Chondrocyte (in vitro differentiated cells): ENCODE measurements at regions not wholly inside any gene's neighbourhood (a gene's known extent, or its start where the extent isn't known, plus 50 kb on each side); places are given as distances from the start of the nearest gene placed in this dataset.

ENCODE experiments used
- DNase-seq: peaks from one replicate; pipeline ENCODE4 v3.0.0; 2021; ENCODE audit warnings: mixed read lengths, low spot score
- H3K27ac Mint-ChIP-seq: one replicate; pipeline ENCODE4 v1.8.0; 2021; ENCODE audit warnings: mild to moderate bottlenecking, moderate library complexity, mixed read lengths; ENCODE audit not compliant: unreplicated experiment
- H3K27me3 Mint-ChIP-seq: 2 replicates; pipeline ENCODE4 v1.8.0; 2021; ENCODE audit warnings: low read depth, mixed read lengths
- H3K36me3 Mint-ChIP-seq: 2 replicates; pipeline ENCODE4 v1.8.0; 2021; ENCODE audit warnings: low read depth, mixed read lengths
- H3K4me1 Mint-ChIP-seq: 2 replicates; pipeline ENCODE4 v1.8.0; 2021; ENCODE audit warnings: low read depth, mild to moderate bottlenecking, mixed read lengths
- H3K4me3 Mint-ChIP-seq: one replicate; pipeline ENCODE4 v1.8.0; 2021; ENCODE audit warnings: mild to moderate bottlenecking, moderate library complexity, mixed read lengths; ENCODE audit not compliant: unreplicated experiment
- H3K9me3 Mint-ChIP-seq: 2 replicates; pipeline ENCODE4 v1.8.0; 2021; ENCODE audit warnings: low read depth, mixed read lengths
- CTCF ChIP-seq: fragments of 200-600 bp; sonication (generic); IDR thresholded peaks from 2 replicates; pipeline ENCODE4 v1.5.0; 2021; ENCODE audit warnings: antibody characterized with exemption, mild to moderate bottlenecking, moderate library complexity

GRCh38 chr22:35195821-35196220, 61.5 kb upstream of the HMGXB4 start:
- H3K27me3 Mint-ChIP-seq, result peaks cover 38% of the 10 kb centered on the region
- no peak overlapping the region for H3K4me3 Mint-ChIP-seq
- H3K36me3 Mint-ChIP-seq, result peaks cover 2% of the 10 kb centered on the region
- H3K27ac Mint-ChIP-seq, result no peak overlapping the region
- H3K9me3 Mint-ChIP-seq, result no peaks in the 10 kb centered on the region
- DNase-seq, result no peak
- TF ChIP-seq CTCF, result no peak
- peaks cover 15% of the 10 kb centered on the region for H3K4me1 Mint-ChIP-seq

- no peak for TF ChIP-seq CTCF
- no peak for DNase-seq
- Mint-ChIP-seq H3K9me3 (no peaks in the 10 kb centered on the region), H3K27me3 (peaks cover 39% of the 10 kb centered on the region), H3K36me3 (no peaks in the 10 kb centered on the region), H3K4me1 (peaks cover 3% of the 10 kb centered on the region), H3K27ac (no peak overlapping the region), H3K4me3 (no peak overlapping the region)
Observed at GRCh38 chr22:35197071-35197470, 60.2 kb upstream of the HMGXB4 start.

GRCh38 chr22:35197886-35198285, 59.4 kb upstream of the HMGXB4 start:
- H3K4me1 Mint-ChIP-seq, result no peaks in the 10 kb centered on the region
- no peak overlapping the region for H3K4me3 Mint-ChIP-seq
- H3K9me3 Mint-ChIP-seq, result no peaks in the 10 kb centered on the region
- no peaks in the 10 kb centered on the region for H3K36me3 Mint-ChIP-seq
- peaks cover 42% of the 10 kb centered on the region for H3K27me3 Mint-ChIP-seq
- no peak overlapping the region for H3K27ac Mint-ChIP-seq
- no peak for DNase-seq
- no peak for TF ChIP-seq CTCF

- no peaks in the 10 kb centered on the region for H3K36me3 Mint-ChIP-seq
- no peak for DNase-seq
- H3K27me3 Mint-ChIP-seq, result peaks cover 46% of the 10 kb centered on the region
- H3K4me1 Mint-ChIP-seq, result no peaks in the 10 kb centered on the region
- no peak overlapping the region for H3K27ac Mint-ChIP-seq
- H3K4me3 Mint-ChIP-seq, result no peak overlapping the region
- no peaks in the 10 kb centered on the region for H3K9me3 Mint-ChIP-seq
- no peak for TF ChIP-seq CTCF
Observed at GRCh38 chr22:35198738-35199137, 58.6 kb upstream of the HMGXB4 start.

GRCh38 chr22:35202376-35202775, 54.9 kb upstream of the HMGXB4 start:
- no peaks in the 10 kb centered on the region for H3K36me3 Mint-ChIP-seq
- TF ChIP-seq CTCF, result no peak
- no peak overlapping the region for H3K27ac Mint-ChIP-seq
- H3K27me3 Mint-ChIP-seq, result peaks cover 55% of the 10 kb centered on the region
- peaks cover 4% of the 10 kb centered on the region for H3K4me1 Mint-ChIP-seq
- DNase-seq, result no peak
- no peak overlapping the region for H3K4me3 Mint-ChIP-seq
- H3K9me3 Mint-ChIP-seq, result no peaks in the 10 kb centered on the region
